CD4-positive, CD25-positive, alpha-beta regulatory T cell (primary cell): ENCODE measurements at regions not wholly inside any gene's neighbourhood (a gene's known extent, or its start where the extent isn't known, plus 50 kb on each side); places are given as distances from the start of the nearest gene placed in this dataset.

Source experiments
- ATAC-seq, 2 donors: fragments of 150-1000 bp; cut with Tn5 transposase; one replicate each; pipeline ENCODE4 v1.10.0; 2021; ENCODE audit warnings: low read depth in 2 of 2, moderate number of reproducible peaks in 2 of 2, moderate library complexity in 1 of 2
- DNase-seq, 3 donors: peaks; one replicate each; pipeline versions ENCODE4 v3.0.0 to v3.0.0-alpha.2; 2012 to 2022; ENCODE audit warnings: mixed read lengths in 1 of 3
- H3K27ac ChIP-seq: one replicate; pipeline ENCODE4 v1.7.0; 2013; ENCODE audit warnings: mild to moderate bottlenecking, low read length; ENCODE audit not compliant: insufficient read depth, poor library complexity, severe bottlenecking
- H3K27me3 ChIP-seq: one replicate; pipeline ENCODE4 v1.7.0; 2013; ENCODE audit warnings: low read length; ENCODE audit not compliant: control insufficient read depth, insufficient read depth
- H3K36me3 ChIP-seq: one replicate; pipeline ENCODE4 v1.7.0; 2013; ENCODE audit warnings: mild to moderate bottlenecking, low read length, moderate library complexity; ENCODE audit not compliant: control insufficient read depth, insufficient read depth
- H3K4me1 ChIP-seq: 2 replicates; pipeline ENCODE4 v1.7.0; 2013; ENCODE audit warnings: mild to moderate bottlenecking, low read length; ENCODE audit not compliant: insufficient read depth, control insufficient read depth, poor library complexity, severe bottlenecking
- H3K4me3 ChIP-seq: one replicate; pipeline ENCODE4 v1.7.0; 2013; ENCODE audit warnings: low read depth, mild to moderate bottlenecking, low read length, moderate library complexity
- H3K9me3 ChIP-seq, 2 experiments: 1 replicate in 1 of 2; 2 replicates in 1 of 2; pipeline ENCODE4 v1.7.0; 2013; ENCODE audit warnings: low read length in 2 of 2, mild to moderate bottlenecking in 1 of 2, moderate library complexity in 1 of 2; ENCODE audit not compliant: control insufficient read depth in 2 of 2
- H3K27ac Mint-ChIP-seq, 3 donors: one replicate each; pipeline ENCODE4 v1.8.0; 2020 to 2022; ENCODE audit warnings: mild to moderate bottlenecking in 3 of 3, mixed read lengths in 3 of 3, moderate library complexity in 2 of 3
- H3K27me3 Mint-ChIP-seq: one replicate; pipeline ENCODE4 v1.8.0; 2022; ENCODE audit warnings: mild to moderate bottlenecking, mixed read lengths
- H3K36me3 Mint-ChIP-seq: one replicate; pipeline ENCODE4 v1.8.0; 2020; ENCODE audit warnings: mixed read lengths
- H3K4me1 Mint-ChIP-seq, 4 donors: one replicate each; pipeline ENCODE4 v1.8.0; 2020 to 2022; ENCODE audit warnings: mixed read lengths in 4 of 4, mild to moderate bottlenecking in 1 of 4
- H3K4me3 Mint-ChIP-seq, 4 donors: one replicate each; pipeline ENCODE4 v1.8.0; 2020 to 2022; ENCODE audit warnings: mild to moderate bottlenecking in 4 of 4, mixed read lengths in 4 of 4, moderate library complexity in 3 of 4
- H3K9me3 Mint-ChIP-seq, 7 donors: one replicate each; pipeline ENCODE4 v1.8.0; 2020 to 2022; ENCODE audit warnings: mixed read lengths in 7 of 7, mild to moderate bottlenecking in 3 of 7, moderate library complexity in 2 of 7

DNA sequence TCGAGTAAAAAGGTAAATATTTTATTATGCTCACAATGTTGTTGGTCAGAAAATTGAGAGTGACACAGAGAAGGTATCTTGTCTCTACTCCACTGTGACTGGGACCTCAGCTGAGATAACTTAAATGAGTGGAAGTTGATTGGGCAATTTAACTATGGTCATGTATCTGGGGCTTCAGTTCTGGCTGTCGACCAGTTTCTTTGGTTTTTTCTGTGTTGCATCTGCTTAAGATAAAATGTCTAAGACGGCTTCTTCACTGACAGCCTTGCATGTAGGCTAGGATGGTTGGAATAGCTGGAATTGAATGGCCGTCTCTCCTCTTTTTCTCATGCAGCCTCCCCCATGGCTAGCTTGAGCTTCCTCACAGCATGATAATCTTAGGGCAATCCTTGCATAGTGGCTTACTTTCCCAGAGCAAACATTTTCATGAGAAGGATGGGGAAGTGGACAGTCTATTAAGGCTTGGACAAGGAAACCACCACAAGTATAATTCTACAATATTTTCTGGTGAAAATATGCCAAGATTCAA lies 433.7 kb downstream of the KIF2B start:
- ATAC-seq = no peak
- Mint-ChIP-seq H3K27me3 (no peaks in the 10 kb centered on the region), H3K9me3 (peaks cover 0 to 20% (median 0%) of the 10 kb centered on the region in 7 donors), H3K36me3 (no peaks in the 10 kb centered on the region), H3K4me1 (no peaks in the 10 kb centered on the region), H3K4me3 (no peak overlapping the region), H3K27ac (no peak overlapping the region)
- Histone ChIP-seq H3K27ac (no peak overlapping the region), H3K4me1 (no peaks in the 10 kb centered on the region), H3K9me3 (no peaks in the 10 kb centered on the region), H3K36me3 (no peaks in the 10 kb centered on the region), H3K27me3 (no peaks in the 10 kb centered on the region), H3K4me3 (no peak overlapping the region)
- no peak for DNase-seq

GRCh38 chr17:54257440-54257839 lies 434.7 kb downstream of the KIF2B start:
- Histone ChIP-seq H3K36me3 (no peaks in the 10 kb centered on the region), H3K4me1 (no peaks in the 10 kb centered on the region), H3K9me3 (no peaks in the 10 kb centered on the region), H3K27me3 (no peaks in the 10 kb centered on the region), H3K27ac (no peak overlapping the region), H3K4me3 (no peak overlapping the region)
- Mint-ChIP-seq H3K9me3 (peaks cover 0 to 20% (median 0%) of the 10 kb centered on the region in 7 donors), H3K4me3 (no peak overlapping the region), H3K27me3 (no peaks in the 10 kb centered on the region), H3K36me3 (no peaks in the 10 kb centered on the region), H3K4me1 (no peaks in the 10 kb centered on the region), H3K27ac (no peak overlapping the region)
- no peak for ATAC-seq
- DNase-seq = no peak

GRCh38 chr17:54259476-54259875 lies 436.7 kb downstream of the KIF2B start:
- peaks cover 0 to under 1% of the 10 kb centered on the region in 2 experiments for H3K9me3 ChIP-seq
- H3K4me1 ChIP-seq = no peaks in the 10 kb centered on the region
- H3K36me3 ChIP-seq = no peaks in the 10 kb centered on the region
- no peaks in the 10 kb centered on the region for H3K27me3 ChIP-seq
- no peaks in the 10 kb centered on the region for H3K36me3 Mint-ChIP-seq
- H3K27me3 Mint-ChIP-seq = no peaks in the 10 kb centered on the region
- H3K4me3 Mint-ChIP-seq = no peak overlapping the region
- H3K4me3 ChIP-seq = no peak overlapping the region
- DNase-seq (no peak), ATAC-seq (no peak)
- no peak overlapping the region for H3K27ac Mint-ChIP-seq
- H3K27ac ChIP-seq = no peak overlapping the region
- peaks cover 0 to 14% (median 6%) of the 10 kb centered on the region in 7 donors for H3K9me3 Mint-ChIP-seq
- no peaks in the 10 kb centered on the region for H3K4me1 Mint-ChIP-seq

- Histone ChIP-seq H3K27ac (no peak overlapping the region), H3K9me3 (peaks cover 0 to 3% of the 10 kb centered on the region in 2 experiments), H3K4me3 (no peak overlapping the region), H3K27me3 (no peaks in the 10 kb centered on the region), H3K36me3 (no peaks in the 10 kb centered on the region), H3K4me1 (no peaks in the 10 kb centered on the region)
- H3K4me1 Mint-ChIP-seq = no peaks in the 10 kb centered on the region
- no peaks in the 10 kb centered on the region for H3K27me3 Mint-ChIP-seq
- no peak overlapping the region for H3K27ac Mint-ChIP-seq
- DNase-seq (no peak), ATAC-seq (no peak)
- no peaks in the 10 kb centered on the region for H3K36me3 Mint-ChIP-seq
- H3K9me3 Mint-ChIP-seq = peaks cover 1 to 13% (median 6%) of the 10 kb centered on the region in 7 donors
- no peak overlapping the region for H3K4me3 Mint-ChIP-seq
Observed at GRCh38 chr17:54261465-54261864, 438.7 kb downstream of the KIF2B start.

GRCh38 chr17:54269881-54270280 lies 447.2 kb downstream of the KIF2B start:
- Histone ChIP-seq H3K27me3 (no peaks in the 10 kb centered on the region), H3K4me3 (no peak overlapping the region), H3K4me1 (no peaks in the 10 kb centered on the region), H3K27ac (no peak overlapping the region), H3K36me3 (no peaks in the 10 kb centered on the region), H3K9me3 (no peaks in the 10 kb centered on the region)
- Mint-ChIP-seq H3K27me3 (no peaks in the 10 kb centered on the region), H3K4me3 (no peak overlapping the region), H3K9me3 (peaks cover 0 to 11% (median 5%) of the 10 kb centered on the region in 7 donors), H3K36me3 (no peaks in the 10 kb centered on the region), H3K4me1 (no peaks in the 10 kb centered on the region), H3K27ac (no peak overlapping the region)
- DNase-seq = no peak
- ATAC-seq = no peak

DNA sequence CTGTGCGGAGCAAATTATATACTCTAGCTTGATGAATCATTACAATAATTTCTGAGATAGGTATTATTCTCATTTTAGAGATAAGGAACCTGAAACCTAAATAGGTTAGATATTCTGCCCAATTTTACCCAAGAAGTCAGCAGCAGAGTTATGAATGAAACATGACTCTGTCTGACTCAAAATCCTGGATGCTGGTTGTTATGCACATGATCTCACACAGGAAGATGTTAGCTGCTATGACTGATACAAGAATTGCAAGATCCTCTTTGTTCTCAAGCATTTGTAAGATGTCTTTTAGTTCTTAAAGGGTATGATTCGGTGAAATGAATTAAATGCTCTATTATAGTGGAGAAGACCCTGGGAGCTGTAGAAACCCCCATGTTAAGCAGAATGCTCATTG lies 447.8 kb downstream of the KIF2B start:
- H3K4me1 Mint-ChIP-seq = no peaks in the 10 kb centered on the region
- Histone ChIP-seq H3K27ac (no peak overlapping the region), H3K27me3 (no peaks in the 10 kb centered on the region), H3K4me3 (no peak overlapping the region), H3K4me1 (no peaks in the 10 kb centered on the region), H3K9me3 (no peaks in the 10 kb centered on the region), H3K36me3 (no peaks in the 10 kb centered on the region)
- H3K27ac Mint-ChIP-seq = no peak overlapping the region
- H3K9me3 Mint-ChIP-seq = peaks cover 0 to 11% (median 5%) of the 10 kb centered on the region in 7 donors
- no peaks in the 10 kb centered on the region for H3K27me3 Mint-ChIP-seq
- ATAC-seq (no peak), DNase-seq (no peak)
- H3K36me3 Mint-ChIP-seq = no peaks in the 10 kb centered on the region
- H3K4me3 Mint-ChIP-seq = no peak overlapping the region

DNA sequence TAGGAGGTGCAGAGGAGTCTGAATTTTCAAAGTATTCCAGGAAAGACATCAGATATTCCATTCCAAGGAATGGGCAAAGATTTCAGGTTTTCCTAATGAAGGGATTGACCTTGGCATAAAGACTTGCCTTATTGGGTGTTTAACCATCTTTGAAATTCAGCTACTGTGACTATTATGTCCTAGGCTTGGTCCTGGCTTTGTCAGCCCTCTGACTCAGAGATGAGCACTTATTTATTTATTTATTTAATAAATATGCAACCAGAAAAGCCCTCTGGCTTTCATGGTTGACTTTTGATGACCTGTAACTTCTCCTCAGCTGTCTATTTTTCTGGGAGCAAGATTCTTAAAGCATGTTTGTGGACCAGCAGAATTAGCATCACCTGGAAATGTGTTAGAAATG lies 455.1 kb downstream of the KIF2B start:
- no peaks in the 10 kb centered on the region for H3K36me3 Mint-ChIP-seq
- no peaks in the 10 kb centered on the region for H3K4me1 ChIP-seq
- H3K4me1 Mint-ChIP-seq = no peaks in the 10 kb centered on the region
- no peaks in the 10 kb centered on the region for H3K27me3 ChIP-seq
- ATAC-seq (no peak), DNase-seq (no peak)
- no peaks in the 10 kb centered on the region for H3K9me3 ChIP-seq
- no peak overlapping the region for H3K27ac Mint-ChIP-seq
- no peak overlapping the region for H3K27ac ChIP-seq
- H3K9me3 Mint-ChIP-seq = peaks cover 0 to 4% (median 3%) of the 10 kb centered on the region in 7 donors
- H3K36me3 ChIP-seq = no peaks in the 10 kb centered on the region
- no peak overlapping the region for H3K4me3 Mint-ChIP-seq
- H3K4me3 ChIP-seq = no peak overlapping the region
- H3K27me3 Mint-ChIP-seq = no peaks in the 10 kb centered on the region

- Mint-ChIP-seq H3K27ac (no peak overlapping the region), H3K36me3 (no peaks in the 10 kb centered on the region), H3K4me1 (no peaks in the 10 kb centered on the region), H3K9me3 (peaks cover 0 to 18% (median 3%) of the 10 kb centered on the region in 7 donors), H3K4me3 (no peak overlapping the region), H3K27me3 (no peaks in the 10 kb centered on the region)
- Histone ChIP-seq H3K4me1 (no peaks in the 10 kb centered on the region), H3K27ac (no peak overlapping the region), H3K9me3 (no peaks in the 10 kb centered on the region), H3K36me3 (no peaks in the 10 kb centered on the region), H3K4me3 (no peak overlapping the region), H3K27me3 (no peaks in the 10 kb centered on the region)
- ATAC-seq = no peak
- DNase-seq = no peak
Observed at GRCh38 chr17:54280741-54281140, 458.0 kb downstream of the KIF2B start.
